ENCODE measurements at regions not wholly inside any gene's neighbourhood (a gene's known extent, or its start where the extent isn't known, plus 50 kb on each side); places are given as distances from the start of the nearest gene placed in this dataset.
A peak's percentile ranks its signal among the peaks of the same experiment; 100 is the strongest.

DNA sequence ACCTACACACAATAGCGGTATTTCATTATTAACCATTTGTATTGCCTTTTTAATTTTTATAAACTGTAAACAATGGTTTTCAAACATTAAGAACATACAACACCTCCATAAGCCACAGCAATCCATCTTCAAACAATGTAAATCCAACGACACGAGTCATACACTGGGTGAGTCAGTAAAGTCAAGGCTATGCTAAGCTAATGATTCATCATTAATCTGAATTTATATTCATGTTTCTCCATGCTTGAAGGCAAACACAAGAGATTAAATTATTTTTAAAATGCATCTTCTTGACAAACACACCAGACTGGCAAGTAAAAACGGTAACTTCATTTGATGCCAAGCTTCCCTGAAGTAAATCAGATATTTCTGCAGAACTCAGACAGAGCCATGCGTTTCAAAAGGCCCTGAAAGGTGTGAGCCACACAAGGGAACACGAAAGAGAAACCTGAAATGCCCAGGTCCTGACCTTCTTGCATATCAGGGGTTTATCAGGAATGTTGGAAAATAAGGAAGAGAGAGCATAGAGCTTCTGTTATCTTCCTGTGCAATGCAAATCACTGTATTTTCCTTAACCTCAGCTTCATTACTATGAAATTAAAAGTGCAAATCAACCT is 162.5 kb downstream of the ALDH8A1 start:
- DNase-seq (ENCODE audit: low read depth): peak; percentile 72
- TF ChIP-seq, protein P1, sequence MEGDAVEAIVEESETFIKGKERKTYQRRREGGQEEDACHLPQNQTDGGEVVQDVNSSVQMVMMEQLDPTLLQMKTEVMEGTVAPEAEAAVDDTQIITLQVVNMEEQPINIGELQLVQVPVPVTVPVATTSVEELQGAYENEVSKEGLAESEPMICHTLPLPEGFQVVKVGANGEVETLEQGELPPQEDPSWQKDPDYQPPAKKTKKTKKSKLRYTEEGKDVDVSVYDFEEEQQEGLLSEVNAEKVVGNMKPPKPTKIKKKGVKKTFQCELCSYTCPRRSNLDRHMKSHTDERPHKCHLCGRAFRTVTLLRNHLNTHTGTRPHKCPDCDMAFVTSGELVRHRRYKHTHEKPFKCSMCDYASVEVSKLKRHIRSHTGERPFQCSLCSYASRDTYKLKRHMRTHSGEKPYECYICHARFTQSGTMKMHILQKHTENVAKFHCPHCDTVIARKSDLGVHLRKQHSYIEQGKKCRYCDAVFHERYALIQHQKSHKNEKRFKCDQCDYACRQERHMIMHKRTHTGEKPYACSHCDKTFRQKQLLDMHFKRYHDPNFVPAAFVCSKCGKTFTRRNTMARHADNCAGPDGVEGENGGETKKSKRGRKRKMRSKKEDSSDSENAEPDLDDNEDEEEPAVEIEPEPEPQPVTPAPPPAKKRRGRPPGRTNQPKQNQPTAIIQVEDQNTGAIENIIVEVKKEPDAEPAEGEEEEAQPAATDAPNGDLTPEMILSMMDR (conservative IDR thresholded peaks at IDR 0.05; ENCODE audit: low read depth, low read length): no peak
- no peak overlapping the region for H3K4me3 ChIP-seq (ENCODE audit: low read length)

DNA sequence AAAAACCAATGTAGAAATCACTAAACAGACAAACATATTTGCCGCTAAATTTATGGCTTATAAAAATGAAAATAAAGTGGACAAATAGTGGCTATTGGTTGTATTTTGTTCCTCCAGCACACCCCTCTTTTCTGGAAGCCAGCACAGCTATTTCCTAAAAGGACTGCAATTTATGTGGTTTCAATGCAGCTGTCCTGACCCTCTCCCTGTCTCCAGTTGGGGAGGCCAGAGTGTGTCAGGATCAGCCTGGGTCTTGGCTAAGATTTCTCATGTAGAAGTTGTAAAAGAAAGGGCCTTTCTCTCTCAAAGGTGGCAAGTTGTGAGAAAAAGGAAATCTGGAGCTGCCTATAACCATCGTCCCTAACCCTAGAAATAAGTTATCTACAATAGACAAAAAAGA is 165.6 kb downstream of the ALDH8A1 start:
- DNase-seq (ENCODE audit: low read depth): no peak
- TF ChIP-seq, protein P1 (conservative IDR thresholded peaks at IDR 0.05; ENCODE audit: low read depth, low read length): no peak
- no peak overlapping the region for H3K4me3 ChIP-seq (ENCODE audit: low read length)

DNA sequence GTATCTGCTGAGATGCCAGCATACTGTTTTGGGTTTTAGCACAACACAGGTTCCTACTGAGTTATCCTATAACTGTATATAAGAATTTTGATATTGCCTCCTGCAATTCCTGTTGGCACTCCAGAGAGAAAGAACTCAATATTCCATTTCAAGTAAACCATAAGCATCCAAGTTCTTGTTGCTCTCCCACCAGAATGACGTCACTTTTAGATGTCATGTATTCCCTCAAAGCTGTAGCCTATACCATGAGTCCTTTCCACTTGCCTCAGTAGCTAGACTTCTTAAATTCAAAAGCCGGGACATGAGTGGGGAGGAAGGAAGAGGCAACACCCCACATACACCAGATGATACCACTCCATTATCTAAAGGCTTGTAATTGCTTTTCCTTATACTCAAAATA is 171.5 kb downstream of the ALDH8A1 start:
- TF ChIP-seq, protein P1 (conservative IDR thresholded peaks at IDR 0.05; ENCODE audit: low read depth, low read length): no peak
- no peak for DNase-seq (ENCODE audit: low read depth)
- H3K4me3 ChIP-seq (ENCODE audit: low read length): no peak overlapping the region

DNA sequence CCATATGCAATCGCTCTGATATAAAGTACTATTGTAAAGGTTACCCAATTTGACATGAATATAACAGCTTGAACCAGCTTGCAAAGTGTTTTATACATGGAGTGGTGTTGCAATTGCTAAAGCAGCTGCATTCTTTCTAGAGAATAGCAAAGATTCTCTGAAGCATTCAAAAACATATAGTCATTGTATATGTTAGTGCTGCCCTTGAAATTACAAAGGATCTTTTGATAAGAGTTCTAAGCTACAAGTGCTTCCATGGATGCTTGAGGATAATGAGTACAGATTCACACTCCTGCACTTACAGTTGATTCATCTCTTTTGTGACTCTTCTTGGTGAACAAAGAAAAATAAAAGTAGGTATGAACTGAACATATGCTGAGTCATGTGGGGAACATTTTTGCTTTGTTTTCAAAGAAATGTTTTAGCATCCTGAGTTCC is 175.7 kb downstream of the ALDH8A1 start:
- DNase-seq (ENCODE audit: low read depth): no peak
- TF ChIP-seq, protein P1 (conservative IDR thresholded peaks at IDR 0.05; ENCODE audit: low read depth, low read length): no peak
- no peak overlapping the region for H3K4me3 ChIP-seq (ENCODE audit: low read length)

DNA sequence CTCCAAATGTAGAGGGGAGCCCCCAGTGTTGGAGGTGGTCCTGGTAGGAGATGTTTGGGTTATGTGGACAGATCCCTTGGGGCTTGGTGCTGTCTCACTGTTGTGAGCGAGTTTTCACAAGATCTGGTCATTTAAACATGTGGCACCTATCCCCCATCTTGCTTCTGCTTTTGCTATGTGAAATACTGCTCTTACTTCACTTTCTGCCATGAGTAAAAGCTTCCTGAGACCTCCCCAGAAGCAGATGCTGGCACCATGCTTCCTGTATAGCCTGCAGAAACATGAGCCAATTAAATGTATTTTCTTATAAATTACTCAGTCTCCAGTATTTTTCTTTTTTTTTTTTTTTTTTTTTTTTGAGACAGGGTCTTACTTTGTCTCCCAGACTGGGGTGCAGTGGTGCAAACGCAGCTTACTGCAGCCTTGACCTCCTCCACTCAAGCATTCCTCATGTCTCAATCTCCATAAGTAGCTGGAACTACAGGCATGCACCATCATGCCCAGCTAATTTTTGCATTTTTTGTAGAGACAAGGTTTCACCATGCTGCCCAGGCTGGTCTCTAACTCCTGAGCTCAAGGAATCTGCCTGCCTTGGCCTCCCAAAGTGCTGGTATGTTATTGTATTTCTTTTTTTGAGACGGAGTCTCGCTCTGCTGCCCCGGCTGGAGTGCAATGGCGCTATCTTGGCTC is 177.1 kb downstream of the ALDH8A1 start:
- no peak overlapping the region for H3K4me3 ChIP-seq (ENCODE audit: low read length)
- TF ChIP-seq, protein P1 (conservative IDR thresholded peaks at IDR 0.05; ENCODE audit: low read depth, low read length): no peak
- no peak for DNase-seq (ENCODE audit: low read depth)

DNA sequence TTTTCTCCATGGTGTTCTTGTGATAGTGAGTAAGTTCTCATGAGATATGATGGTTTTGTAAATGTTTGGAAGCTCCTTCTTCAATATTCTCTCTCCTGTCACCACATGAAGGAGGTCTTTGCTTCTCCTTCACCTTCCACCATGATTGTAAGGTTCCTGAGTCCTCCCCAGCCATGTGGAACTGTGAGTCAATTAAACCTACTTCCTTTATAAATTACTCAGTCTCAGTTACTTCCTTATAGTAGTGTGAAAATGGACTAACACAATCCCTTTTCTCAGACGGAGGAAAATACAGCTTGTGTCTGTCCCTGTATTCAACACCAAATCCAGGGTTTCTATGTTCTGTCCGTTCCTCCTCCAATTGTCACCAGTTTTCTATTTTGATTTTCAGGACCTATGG is 181.0 kb downstream of the ALDH8A1 start:
- no peak overlapping the region for H3K4me3 ChIP-seq (ENCODE audit: low read length)
- DNase-seq (ENCODE audit: low read depth): no peak
- TF ChIP-seq, protein P1 (conservative IDR thresholded peaks at IDR 0.05; ENCODE audit: low read depth, low read length): no peak

DNA sequence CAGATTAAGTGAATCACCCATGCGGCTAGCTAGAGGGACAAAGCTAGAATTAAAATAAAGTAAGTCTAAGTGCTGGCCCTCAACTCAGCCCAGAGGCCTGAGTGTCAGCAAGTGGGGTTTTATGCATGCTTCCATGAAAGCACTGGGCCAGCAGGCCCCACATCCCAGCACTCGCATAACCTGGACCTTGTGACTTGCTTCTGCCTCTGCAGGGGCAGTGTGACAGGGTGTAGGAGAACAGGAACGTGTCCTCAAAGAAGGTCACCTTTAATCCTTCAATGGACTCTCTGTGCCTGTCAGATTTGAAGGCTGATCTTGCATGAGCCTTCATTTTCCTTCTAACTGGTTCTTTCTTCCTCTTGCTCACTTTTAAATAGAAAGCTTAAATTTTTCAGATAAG is 183.4 kb downstream of the ALDH8A1 start:
- TF ChIP-seq, protein P1 (conservative IDR thresholded peaks at IDR 0.05; ENCODE audit: low read depth, low read length): no peak
- no peak for DNase-seq (ENCODE audit: low read depth)
- no peak overlapping the region for H3K4me3 ChIP-seq (ENCODE audit: low read length)

Data from retinal pigment epithelial cell (primary cell).